CD14-positive monocyte (primary cell): ENCODE measurements at regions not wholly inside any gene's neighbourhood (a gene's known extent, or its start where the extent isn't known, plus 50 kb on each side); places are given as distances from the start of the nearest gene placed in this dataset.

Experiments
- DNase-seq, 3 donors: peaks; one replicate each; pipeline ENCODE4 v3.0.0-alpha.2; 2011 to 2022
- H2AFZ ChIP-seq: 2 replicates; pipeline ENCODE4 v1.6.0; 2012; ENCODE audit warnings: mild to moderate bottlenecking, low read depth, low read length, inconsistent platforms; ENCODE audit not compliant: insufficient read depth, poor library complexity, severe bottlenecking
- H3K27ac ChIP-seq, 2 donors: 1 replicate in 1 of 2; 2 replicates in 1 of 2; pipeline ENCODE4 v1.5.1; 2012 to 2013; ENCODE audit warnings: low read length in 2 of 2, control low read depth in 1 of 2, inconsistent platforms in 1 of 2, low read depth in 1 of 2, mild to moderate bottlenecking in 1 of 2
- H3K27me3 ChIP-seq, 2 donors: one replicate each; pipeline versions ENCODE4 v1.6.0 to v1.6.1; 2011 to 2013; ENCODE audit warnings: low read length in 2 of 2; ENCODE audit not compliant: control insufficient read depth in 2 of 2, insufficient read depth in 2 of 2
- H3K36me3 ChIP-seq, 2 donors: replicated peaks in 1 of 2; 1 replicate in 1 of 2; 2 replicates in 1 of 2; pipeline versions ENCODE4 v1.5.1 to v1.6.1; 2012 to 2013; ENCODE audit warnings: low read length in 2 of 2, control low read depth in 1 of 2, inconsistent platforms in 1 of 2, mild to moderate bottlenecking in 1 of 2; ENCODE audit not compliant: insufficient read depth in 2 of 2, control insufficient read depth in 1 of 2
- H3K4me1 ChIP-seq, 2 donors: 1 replicate in 1 of 2; 2 replicates in 1 of 2; pipeline versions ENCODE4 v1.5.1 to v1.6.1; 2012 to 2013; ENCODE audit warnings: low read length in 2 of 2, control low read depth in 1 of 2, inconsistent platforms in 1 of 2, mild to moderate bottlenecking in 1 of 2, moderate library complexity in 1 of 2; ENCODE audit not compliant: insufficient read depth in 2 of 2, control insufficient read depth in 1 of 2
- H3K4me2 ChIP-seq: replicated peaks from 2 replicates; pipeline ENCODE3; 2012; ENCODE audit warnings: low read length, moderate library complexity, mild to moderate bottlenecking; ENCODE audit not compliant: poor library complexity, severe bottlenecking; ENCODE audit errors: extremely low read depth
- H3K4me3 ChIP-seq, 3 experiments: fragments of 200-600 bp in 1 of 3; sonication (generic) in 1 of 3; replicated peaks in 1 of 3; 1 replicate in 2 of 3; 2 replicates in 1 of 3; pipeline ENCODE4 v1.5.1; 2011 to 2013; ENCODE audit warnings: low read length in 3 of 3, mild to moderate bottlenecking in 3 of 3, control low read depth in 2 of 3, low read depth in 2 of 3, inconsistent platforms in 1 of 3, moderate library complexity in 1 of 3
- H3K79me2 ChIP-seq: 2 replicates; pipeline ENCODE4 v1.6.0; 2012; ENCODE audit warnings: mild to moderate bottlenecking, control low read depth, inconsistent platforms, low read length, moderate library complexity; ENCODE audit not compliant: insufficient read depth
- H3K9ac ChIP-seq: 2 replicates; pipeline ENCODE4 v1.6.0; 2017; ENCODE audit warnings: low read length, mild to moderate bottlenecking; ENCODE audit not compliant: insufficient read depth, poor library complexity, severe bottlenecking
- H3K9me3 ChIP-seq, 2 donors: replicated peaks in 1 of 2; 1 replicate in 1 of 2; 2 replicates in 1 of 2; pipeline versions ENCODE4 v1.5.1 to v1.6.1; 2012 to 2013; ENCODE audit warnings: low read length in 2 of 2, control low read depth in 1 of 2; ENCODE audit not compliant: control insufficient read depth in 1 of 2, insufficient read depth in 1 of 2
- H4K20me1 ChIP-seq: 2 replicates; pipeline ENCODE4 v1.6.0; 2012; ENCODE audit warnings: mild to moderate bottlenecking, low read length, control low read depth, moderate library complexity; ENCODE audit not compliant: insufficient read depth
- H3K27ac Mint-ChIP-seq, 7 donors: one replicate each; pipeline ENCODE4 v1.8.0; 2020; ENCODE audit warnings: mild to moderate bottlenecking in 7 of 7, mixed read lengths in 7 of 7, moderate library complexity in 6 of 7, inconsistent platforms in 2 of 7
- H3K27me3 Mint-ChIP-seq, 3 donors: one replicate each; pipeline ENCODE4 v1.8.0; 2021 to 2022; ENCODE audit warnings: low read depth in 3 of 3, mild to moderate bottlenecking in 3 of 3, mixed read lengths in 3 of 3, moderate library complexity in 3 of 3, inconsistent platforms in 1 of 3
- H3K36me3 Mint-ChIP-seq, 2 donors: one replicate each; pipeline ENCODE4 v1.8.0; 2020; ENCODE audit warnings: mixed read lengths in 2 of 2, inconsistent platforms in 1 of 2, mild to moderate bottlenecking in 1 of 2
- H3K4me1 Mint-ChIP-seq: one replicate; pipeline ENCODE4 v1.8.0; 2020; ENCODE audit warnings: mild to moderate bottlenecking, mixed read lengths
- H3K4me3 Mint-ChIP-seq, 2 donors: one replicate each; pipeline ENCODE4 v1.8.0; 2020; ENCODE audit warnings: mild to moderate bottlenecking in 2 of 2, mixed read lengths in 2 of 2, moderate library complexity in 1 of 2
- H3K9me3 Mint-ChIP-seq, 7 donors: one replicate each; pipeline ENCODE4 v1.8.0; 2020 to 2022; ENCODE audit warnings: mixed read lengths in 7 of 7, mild to moderate bottlenecking in 6 of 7, moderate library complexity in 6 of 7, inconsistent platforms in 2 of 7
- CTCF ChIP-seq: fragments of 200-600 bp; IDR thresholded peaks from one replicate; pipeline ENCODE4 v1.8.0; 2022; ENCODE audit warnings: antibody characterized with exemption, mild to moderate bottlenecking
- WGBS: methylation state at CpG from one replicate; pipeline ENCODE4 v1.1.5; 2013; ENCODE audit warnings: missing lambda C conversion rate; ENCODE audit not compliant: insufficient coverage; 5-methylcytosine and 5-hydroxymethylcytosine counted together
- intact Hi-C, 2 donors: fragments of 100-400 bp; cut with micrococcal nuclease; formaldehyde crosslinking; loops; one replicate each; pipeline versions ENCODE4 v1.15.0 to v1.15.1; 2023

GRCh38 chr2:51258301-51258700 is 226.4 kb upstream of the NRXN1 start:
- H3K4me1 Mint-ChIP-seq: no peaks in the 10 kb centered on the region
- peaks cover 0 to 2% (median 0%) of the 10 kb centered on the region in 3 donors for H3K27me3 Mint-ChIP-seq
- H3K79me2 ChIP-seq: no peaks in the 10 kb centered on the region
- no peaks in the 10 kb centered on the region for H3K36me3 ChIP-seq
- H3K36me3 Mint-ChIP-seq: no peaks in the 10 kb centered on the region
- peaks cover 0 to 4% (median 2%) of the 10 kb centered on the region in 7 donors for H3K9me3 Mint-ChIP-seq
- no peak for DNase-seq
- intact Hi-C loops: no loop called here
- no peak overlapping the region for H3K27ac ChIP-seq
- no peaks in the 10 kb centered on the region for H3K4me1 ChIP-seq
- TF ChIP-seq CTCF: no peak
- no peaks in the 10 kb centered on the region for H4K20me1 ChIP-seq
- no peak overlapping the region for H3K4me2 ChIP-seq
- WGBS: no CpG with 5 or more reads among the region's 5 CpGs
- no peaks in the 10 kb centered on the region for H3K9me3 ChIP-seq
- H2AFZ ChIP-seq: no peak overlapping the region
- no peaks in the 10 kb centered on the region for H3K27me3 ChIP-seq
- H3K27ac Mint-ChIP-seq: no peak overlapping the region
- no peak overlapping the region for H3K4me3 ChIP-seq
- no peak overlapping the region for H3K9ac ChIP-seq
- H3K4me3 Mint-ChIP-seq: no peak overlapping the region

DNA sequence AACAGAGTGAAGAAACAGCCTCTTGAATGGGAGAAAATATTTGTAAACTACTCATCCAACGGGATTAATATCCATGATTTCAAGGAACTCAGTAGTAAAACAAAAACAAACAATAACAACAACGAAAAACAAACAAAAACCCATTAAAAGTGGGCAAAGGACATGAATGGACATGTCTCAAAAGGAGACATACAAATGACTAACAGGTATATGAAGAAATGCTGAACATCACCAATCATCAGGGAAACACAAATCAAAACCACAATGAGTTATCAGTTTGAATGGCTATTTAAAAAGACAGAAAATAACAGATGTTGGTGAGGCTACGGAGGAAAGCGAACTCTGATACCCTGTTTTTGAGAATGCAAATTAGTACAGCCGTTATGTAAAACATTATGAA is 224.8 kb upstream of the NRXN1 start:
- peaks cover 0 to 10% (median 3%) of the 10 kb centered on the region in 7 donors for H3K9me3 Mint-ChIP-seq
- no peak overlapping the region for H3K4me2 ChIP-seq

More for the DNA sequence above, 224.8 kb upstream of the NRXN1 start:
- Histone ChIP-seq H3K27me3 (no peaks in the 10 kb centered on the region), H2AFZ (no peak overlapping the region), H3K27ac (no peak overlapping the region), H3K4me3 (no peak overlapping the region), H4K20me1 (no peaks in the 10 kb centered on the region), H3K9ac (no peak overlapping the region), H3K9me3 (peaks cover 4 to 6% of the 10 kb centered on the region in 2 donors), H3K36me3 (no peaks in the 10 kb centered on the region), H3K79me2 (no peaks in the 10 kb centered on the region), H3K4me1 (no peaks in the 10 kb centered on the region)
- no peak for TF ChIP-seq CTCF
- Mint-ChIP-seq H3K27me3 (peaks cover 0 to 2% (median 0%) of the 10 kb centered on the region in 3 donors), H3K36me3 (no peaks in the 10 kb centered on the region), H3K4me3 (no peak overlapping the region), H3K27ac (no peak overlapping the region), H3K4me1 (no peaks in the 10 kb centered on the region)
- intact Hi-C loops: no loop called here
- WGBS: no CpG with 5 or more reads among the region's 5 CpGs
- DNase-seq: no peak
